HepG2 (cell line): ENCODE measurements at regions not wholly inside any gene's neighbourhood (a gene's known extent, or its start where the extent isn't known, plus 50 kb on each side); places are given as distances from the start of the nearest gene placed in this dataset.

Experiments used
- ATAC-seq: fragments of 200-7000 bp; cut with Tn5 transposase; 3 replicates; pipeline ENCODE4 v1.9.1; 2020; ENCODE audit warnings: mild to moderate bottlenecking, moderate library complexity
- BruUV-seq: library from RNA; stranded (reverse); fragments of 400-500 nt; replicated peaks from 2 replicates; lab custom pipeline; 2021; lab: Mats Ljungman, UMichigan
- CTCF ChIA-PET: fragments of 300-600 bp; formaldehyde crosslinking; extraction: SDS; loops from one replicate; lab custom pipeline; 2021; ENCODE audit warnings: low total read pairs, inconsistent platforms, low intra/inter-chr PET ratio; lab: Yijun Ruan, JAX
- POLR2A ChIA-PET: fragments of 350-600 bp; sonication (Branson Sonifier 250); formaldehyde crosslinking; loops from one replicate; lab custom pipeline; 2020; ENCODE audit warnings: antibody characterized with exemption, inconsistent platforms; lab: Yijun Ruan, JAX
- DNase-seq: peaks from one replicate; pipeline ENCODE4 v3.0.0-alpha.2; 2015; ENCODE audit warnings: low spot score
- FAIRE-seq: peaks from 3 replicates; lab custom pipeline; 2011; peaks lifted over from hg19 to GRCh38; lab: Jason Lieb, UNC
- H2AFZ ChIP-seq: one replicate; pipeline ENCODE4 v1.6.1; 2011; ENCODE audit warnings: low read length, inconsistent platforms
- H3K27ac ChIP-seq: fragments of 300-600 bp; 3 replicates; pipeline ENCODE4 v1.8.0; 2011; ENCODE audit warnings: mixed run types, mild to moderate bottlenecking, mixed read lengths, low read length, inconsistent platforms; ENCODE audit not compliant: insufficient read depth; ENCODE audit errors: extremely low read length
- H3K27me3 ChIP-seq, 2 experiments: fragments of 200-600 bp in 1 of 2; 2 replicates in 1 of 2; 3 replicates in 1 of 2; pipeline versions ENCODE4 v1.6.0 to v1.8.0; 2011; ENCODE audit warnings: low read length in 2 of 2, mild to moderate bottlenecking in 2 of 2, moderate library complexity in 2 of 2, inconsistent platforms in 1 of 2; ENCODE audit not compliant: insufficient read depth in 2 of 2, control insufficient read depth in 1 of 2
- H3K36me3 ChIP-seq, 2 experiments: fragments of 200-600 bp in 1 of 2; replicated peaks in 1 of 2; 2 replicates in 1 of 2; 3 replicates in 1 of 2; pipeline versions ENCODE4 v1.5.1 to v1.8.0; 2011; ENCODE audit warnings: low read length in 2 of 2, inconsistent platforms in 1 of 2; ENCODE audit not compliant: insufficient read depth in 2 of 2, control insufficient read depth in 1 of 2
- H3K4me1 ChIP-seq: 2 replicates; pipeline ENCODE4 v1.5.1; 2012; ENCODE audit warnings: low read length, inconsistent platforms; ENCODE audit not compliant: insufficient read depth
- H3K4me2 ChIP-seq: 2 replicates; pipeline ENCODE4 v1.6.0; 2011; ENCODE audit warnings: low read depth, low read length, inconsistent platforms
- H3K4me3 ChIP-seq, 3 experiments: fragments of 200-600 bp in 1 of 3; sonication (generic), shearing (Covaris generic) in 1 of 3; replicated peaks in 1 of 3; 2 replicates each; pipeline ENCODE4 v1.5.1; 2011 to 2016; ENCODE audit warnings: low read length in 3 of 3, inconsistent platforms in 2 of 3, low read depth in 2 of 3, mild to moderate bottlenecking in 2 of 3, control low read depth in 1 of 3, mixed read lengths in 1 of 3; ENCODE audit not compliant: insufficient read depth in 1 of 3
- H3K79me2 ChIP-seq: one replicate; pipeline ENCODE4 v1.6.1; 2011; ENCODE audit warnings: low read length, inconsistent platforms; ENCODE audit not compliant: insufficient read depth
- H3K9ac ChIP-seq: 2 replicates; pipeline ENCODE4 v1.6.0; 2011; ENCODE audit warnings: mild to moderate bottlenecking, low read depth, low read length, inconsistent platforms; ENCODE audit not compliant: insufficient read depth
- H3K9me3 ChIP-seq: 2 replicates; pipeline ENCODE4 v1.5.1; 2012; ENCODE audit warnings: mild to moderate bottlenecking, low read length
- H4K20me1 ChIP-seq: 2 replicates; pipeline ENCODE4 v1.6.0; 2011; ENCODE audit warnings: inconsistent platforms, mild to moderate bottlenecking, low read length, moderate library complexity; ENCODE audit not compliant: insufficient read depth
- DMTF1 ChIP-seq: sonication (generic); formaldehyde crosslinking; IDR thresholded peaks from 2 replicates; pipeline ENCODE4 v1.4.0; 2020; ENCODE audit warnings: mild to moderate bottlenecking, missing genetic modification reagents
- E2F5 ChIP-seq: sonication (generic); formaldehyde crosslinking; conservative IDR thresholded peaks from 2 replicates; pipeline ENCODE4 v1.4.0; 2020; ENCODE audit warnings: missing genetic modification reagents
- GATA4 ChIP-seq: sonication (generic); IDR thresholded peaks from 2 replicates; pipeline ENCODE4 v1.6.1; 2016; ENCODE audit warnings: antibody characterized with exemption, low read depth, borderline replicate concordance
- HOXA7 ChIP-seq: sonication (generic); formaldehyde crosslinking; IDR thresholded peaks from 2 replicates; pipeline ENCODE4 v1.8.1; 2022; ENCODE audit warnings: mild to moderate bottlenecking, missing genetic modification reagents, moderate library complexity
- PPARG ChIP-seq: conservative IDR thresholded peaks from 2 replicates; pipeline ENCODE4 v1.6.1; 2016; ENCODE audit warnings: missing biosample characterization, missing genetic modification reagents
- ZFP36L2 ChIP-seq: sonication (generic); formaldehyde crosslinking; IDR thresholded peaks from 2 replicates; pipeline ENCODE4 v1.4.0; 2020; ENCODE audit warnings: missing genetic modification reagents
- ZNF17 ChIP-seq: sonication (generic); formaldehyde crosslinking; IDR thresholded peaks from 2 replicates; pipeline ENCODE4 v1.5.0; 2020; ENCODE audit warnings: mild to moderate bottlenecking, missing genetic modification reagents
- ZNF275 ChIP-seq: sonication (generic); formaldehyde crosslinking; IDR thresholded peaks from 2 replicates; pipeline ENCODE4 v1.8.0; 2022; ENCODE audit warnings: missing genetic modification reagents, mild to moderate bottlenecking, inconsistent platforms, borderline replicate concordance
- ZNF484 ChIP-seq: sonication (generic); formaldehyde crosslinking; IDR thresholded peaks from 2 replicates; pipeline ENCODE4 v1.5.1; 2020; ENCODE audit warnings: mild to moderate bottlenecking, low read depth, missing genetic modification reagents, borderline replicate concordance
- ZNF574 ChIP-seq: sonication (generic); formaldehyde crosslinking; IDR thresholded peaks from 2 replicates; pipeline ENCODE4 v1.4.0; 2020; ENCODE audit warnings: missing genetic modification reagents
- ZNF709 ChIP-seq: sonication (generic); formaldehyde crosslinking; IDR thresholded peaks from 2 replicates; pipeline ENCODE4 v1.5.0; 2020; ENCODE audit warnings: mild to moderate bottlenecking, missing genetic modification reagents
- WGBS: methylation state at CpG from one replicate; pipeline ENCODE4 v1.1.6; 2017; ENCODE audit warnings: low lambda C conversion rate; 5-methylcytosine and 5-hydroxymethylcytosine counted together
- in situ Hi-C: cut with HindIII; loops from 2 replicates; pipeline ENCODE4 v1.10.0; 2017; ENCODE audit warnings: low pct_unique_long_range_greater_than_20kb; ENCODE audit not compliant: extremely low pct_ligation_motif_present
- intact Hi-C: fragments of 100-400 bp; cut with micrococcal nuclease; formaldehyde crosslinking; loops from one replicate; pipeline ENCODE4 v1.10.0; 2022; ENCODE audit not compliant: unreplicated experiment

GRCh38 chr21:28358170-28358569 is 634.5 kb downstream of the LTN1 start:
- 6% methylated on average over 1 of the region's 1 CpG for WGBS
- H3K9ac ChIP-seq: no peak overlapping the region
- no peak overlapping the region for H3K27ac ChIP-seq
- H3K27me3 ChIP-seq: no peaks in the 10 kb centered on the region
- no peaks in the 10 kb centered on the region for H4K20me1 ChIP-seq
- FAIRE-seq (no peak), ATAC-seq (no peak), DNase-seq (no peak)
- no peak overlapping the region for H3K4me3 ChIP-seq
- no TSS peak for BruUV-seq
- ChIA-PET CTCF (no interaction called here), POLR2A (no interaction called here)
- no peaks in the 10 kb centered on the region for H3K79me2 ChIP-seq
- intact Hi-C loops: no loop called here
- H3K36me3 ChIP-seq: no peaks in the 10 kb centered on the region
- in situ Hi-C loops: no loop called here
- TF ChIP-seq ZFP36L2 (no peak), E2F5 (CRISPR knock-in tag) (no peak), PPARG (no peak), ZNF17 (no peak), ZNF275 (no peak), ZNF484 (CRISPR knock-in tag) (no peak), ZNF574 (CRISPR knock-in tag) (no peak), ZNF709 (no peak), HOXA7 (CRISPR knock-in tag) (no peak), GATA4 (no peak), DMTF1 (no peak)
- H2AFZ ChIP-seq: no peak overlapping the region
- H3K4me1 ChIP-seq: no peaks in the 10 kb centered on the region
- H3K4me2 ChIP-seq: no peak overlapping the region
- H3K9me3 ChIP-seq: peaks cover 73% of the 10 kb centered on the region
